ENCODE measurements at regions not wholly inside any gene's neighbourhood (a gene's known extent, or its start where the extent isn't known, plus 50 kb on each side); places are given as distances from the start of the nearest gene placed in this dataset.

DNA sequence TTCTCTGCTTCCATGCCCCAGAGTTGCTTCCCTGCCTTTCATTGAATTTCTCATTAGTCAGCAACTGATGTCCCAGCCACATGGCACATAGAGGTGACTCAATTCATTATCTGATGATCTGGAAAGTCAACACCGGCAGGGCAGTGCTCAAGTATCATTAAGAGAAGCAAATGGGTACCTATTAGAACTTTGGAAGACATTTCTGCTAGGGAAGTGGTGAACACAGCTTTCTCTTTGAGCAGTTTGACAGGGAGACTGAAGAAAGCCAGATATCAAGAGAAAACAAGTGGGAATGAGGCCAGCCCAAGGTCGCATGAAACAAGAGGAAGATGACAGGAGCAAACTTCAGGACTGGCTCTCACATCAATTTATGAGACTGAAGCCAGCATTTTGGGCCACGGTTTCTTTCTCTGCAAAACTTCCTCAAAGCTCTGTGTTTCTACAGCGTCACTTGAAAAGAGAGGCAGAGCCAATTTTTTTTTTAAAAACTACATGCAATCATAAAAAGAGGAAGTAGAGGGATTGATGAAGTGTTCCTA is 108.3 kb upstream of the RPS6KA3 start:
- DNase-seq (ENCODE audit: low read depth): no peak

DNA sequence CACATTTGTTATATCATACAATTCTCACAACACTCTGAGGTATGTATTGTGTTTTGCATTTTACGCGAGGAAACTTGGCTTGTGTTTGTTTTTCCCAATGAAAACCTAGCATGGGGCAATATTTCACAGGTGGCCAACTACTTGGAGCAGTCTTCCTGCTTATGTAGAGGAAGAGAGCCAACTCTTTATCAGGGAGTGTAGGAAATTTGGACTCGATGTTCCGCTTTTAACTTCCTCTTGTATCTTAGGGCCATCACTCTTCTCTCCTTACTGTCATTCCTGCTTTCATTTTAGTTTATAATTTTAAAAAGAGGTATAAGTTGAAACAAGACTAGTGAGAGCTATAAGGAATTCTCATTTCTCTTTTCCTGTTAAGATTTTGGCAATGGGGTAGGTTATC is 107.7 kb upstream of the RPS6KA3 start:
- no peak for DNase-seq (ENCODE audit: low read depth)

DNA sequence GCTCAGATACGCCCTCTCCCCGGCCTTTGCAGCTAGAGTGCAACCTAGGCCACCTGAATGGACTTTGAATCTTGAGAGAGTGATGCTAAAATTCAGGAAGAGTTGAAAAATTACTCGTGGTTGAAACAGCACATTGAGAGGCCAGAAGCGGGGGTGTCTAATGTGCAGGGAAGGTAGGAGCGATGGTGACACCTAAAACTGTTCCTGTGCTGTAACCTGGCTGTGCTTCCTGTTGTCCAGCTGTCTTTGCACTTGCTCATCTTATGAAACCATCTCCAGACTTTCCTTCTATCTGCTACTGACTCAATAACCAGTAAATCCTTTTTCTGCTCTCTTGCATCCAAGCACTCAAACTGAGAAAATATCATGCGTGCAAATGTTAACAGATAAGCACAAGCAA is 106.4 kb upstream of the RPS6KA3 start:
- no peak for DNase-seq (ENCODE audit: low read depth)

DNA sequence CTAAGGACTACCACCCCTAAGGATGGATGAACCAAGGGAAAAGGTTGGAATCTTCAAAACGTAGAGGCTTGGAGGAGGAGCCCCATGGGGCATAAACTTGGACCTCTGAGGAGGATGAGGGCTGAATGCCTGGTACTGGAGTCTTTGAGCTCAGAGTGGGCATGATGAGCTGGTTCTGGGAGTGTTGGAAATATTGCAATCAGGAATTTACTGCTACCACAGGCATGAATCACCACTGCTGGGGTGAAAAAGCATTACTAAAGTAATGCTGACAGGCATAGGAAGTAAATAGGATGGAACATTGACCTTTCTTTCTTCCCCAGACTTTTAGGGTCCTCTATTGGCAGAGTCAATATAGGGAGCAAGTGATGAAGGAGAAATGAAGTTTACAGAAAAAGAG is 105.8 kb upstream of the RPS6KA3 start:
- DNase-seq (ENCODE audit: low read depth): no peak

DNA sequence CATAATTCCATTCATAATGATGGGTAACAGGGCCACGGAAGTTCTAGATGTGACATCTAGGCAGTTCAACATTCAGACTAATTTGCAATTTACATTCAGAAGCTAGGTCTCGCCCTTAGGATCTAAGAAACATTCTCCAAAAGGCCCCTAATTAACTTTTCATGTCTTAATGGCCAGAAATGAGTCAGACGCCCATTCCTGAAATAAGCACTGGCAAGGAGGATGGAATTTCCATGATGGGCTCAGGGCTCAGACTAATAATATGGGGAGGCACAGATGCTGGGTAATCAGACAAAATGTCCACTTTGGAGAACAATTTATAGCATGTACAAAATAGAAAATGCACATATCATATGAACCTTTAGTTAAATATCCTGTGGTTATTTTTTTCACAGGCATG is 102.8 kb upstream of the RPS6KA3 start:
- no peak for DNase-seq (ENCODE audit: low read depth)

DNA sequence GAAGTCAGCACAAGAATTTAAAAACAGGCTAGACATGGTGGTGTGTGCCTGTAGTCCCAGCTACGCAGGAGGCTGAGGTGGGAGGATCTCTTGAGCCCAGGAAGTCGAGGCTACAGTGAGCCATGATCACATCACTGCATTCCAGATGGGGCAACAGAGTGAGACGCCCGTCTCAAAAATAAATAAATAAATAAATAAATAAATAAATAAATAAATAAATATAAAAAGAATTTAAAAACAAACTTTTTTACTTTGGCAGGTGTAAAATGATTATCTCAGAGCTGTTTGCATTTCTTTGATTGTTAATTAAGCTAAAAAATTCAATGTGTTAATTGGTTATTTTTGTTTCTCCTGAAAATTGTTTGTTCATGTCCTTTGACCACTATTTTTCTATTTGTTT is 97.5 kb upstream of the RPS6KA3 start:
- DNase-seq (ENCODE audit: low read depth): no peak

DNA sequence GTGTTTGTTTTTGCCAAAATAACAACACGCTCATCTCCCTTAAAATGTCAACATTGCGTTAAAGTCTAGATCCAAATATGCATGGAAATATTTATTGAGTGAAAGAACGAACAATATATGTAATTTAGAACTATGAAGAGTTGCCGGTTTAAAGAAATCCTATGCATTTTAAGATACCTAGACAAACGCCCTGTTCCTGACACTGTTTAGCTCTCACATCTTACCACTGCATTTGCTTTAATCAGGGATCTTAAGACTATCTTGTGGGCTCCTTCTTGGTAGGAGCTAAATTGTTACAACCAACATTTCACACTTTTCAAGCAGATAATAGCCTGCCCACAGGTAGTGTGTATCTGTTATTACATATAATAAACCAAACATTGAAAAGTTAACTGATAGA is 96.6 kb upstream of the RPS6KA3 start:
- no peak for DNase-seq (ENCODE audit: low read depth)

DNA sequence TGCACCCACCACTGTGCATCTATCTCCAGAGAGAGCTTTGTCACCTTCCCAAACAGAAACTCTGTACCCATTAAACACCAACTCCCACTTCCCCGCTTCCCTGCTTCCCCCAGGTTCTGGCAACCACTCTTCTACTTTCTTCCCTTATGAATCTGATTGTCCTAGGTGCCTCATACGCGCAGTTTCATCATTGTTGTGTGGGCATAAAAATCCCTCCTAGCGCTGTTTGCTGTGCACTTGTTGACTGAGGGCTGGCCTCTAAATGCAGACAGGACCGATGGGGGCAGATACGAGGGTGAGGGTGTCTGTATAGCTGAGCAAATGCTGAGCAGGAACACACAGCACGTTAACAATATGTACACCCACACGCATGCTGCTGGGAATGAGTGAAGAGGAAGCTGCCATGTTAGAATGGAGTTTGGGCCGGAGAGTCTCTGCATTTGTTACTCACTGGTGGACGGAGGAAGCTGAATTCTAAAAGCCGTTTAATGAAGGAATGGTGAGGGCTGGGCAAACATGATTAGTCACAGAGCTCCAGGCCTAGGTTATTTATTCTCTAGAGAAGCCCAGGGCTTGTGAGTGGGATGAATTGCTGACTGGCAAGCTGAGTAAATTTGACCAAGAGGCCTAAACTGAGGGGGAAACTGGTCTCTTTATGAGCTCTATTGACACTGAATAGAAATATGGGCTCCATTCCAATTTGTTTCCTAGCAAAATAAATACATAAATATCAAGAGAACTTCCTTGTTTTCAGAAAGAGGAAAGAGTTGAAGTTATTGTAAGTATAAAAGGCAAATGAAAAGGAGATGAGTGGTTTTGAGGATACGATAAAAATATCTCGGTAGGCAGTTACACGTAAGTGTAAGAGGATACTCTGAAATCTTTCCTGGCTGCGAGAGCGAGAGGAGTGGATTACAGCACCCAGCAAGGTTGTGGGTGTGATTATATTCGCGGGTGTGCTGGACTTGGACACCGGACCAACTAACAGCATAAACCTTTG is 95.9 kb upstream of the RPS6KA3 start:
- no peak for DNase-seq (ENCODE audit: low read depth)

DNA sequence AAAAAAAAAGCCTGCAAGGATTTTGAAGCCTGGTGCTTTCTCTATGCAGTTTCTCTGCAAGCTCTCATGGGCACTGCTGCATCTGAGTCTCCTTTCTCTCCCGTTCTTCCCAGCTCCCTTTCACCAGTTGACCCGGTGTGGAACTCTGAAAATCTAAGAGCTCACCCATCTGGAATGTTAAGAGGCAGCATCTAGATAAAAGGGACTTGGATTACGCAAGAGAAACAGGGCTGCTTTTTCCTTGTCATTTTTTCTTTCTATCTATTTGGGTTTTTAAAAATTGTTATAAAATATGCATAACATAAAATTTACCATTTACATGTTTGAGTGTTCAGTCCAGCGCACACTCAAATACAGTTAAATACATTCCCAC is 95.2 kb upstream of the RPS6KA3 start:
- DNase-seq (ENCODE audit: low read depth): no peak

DNA sequence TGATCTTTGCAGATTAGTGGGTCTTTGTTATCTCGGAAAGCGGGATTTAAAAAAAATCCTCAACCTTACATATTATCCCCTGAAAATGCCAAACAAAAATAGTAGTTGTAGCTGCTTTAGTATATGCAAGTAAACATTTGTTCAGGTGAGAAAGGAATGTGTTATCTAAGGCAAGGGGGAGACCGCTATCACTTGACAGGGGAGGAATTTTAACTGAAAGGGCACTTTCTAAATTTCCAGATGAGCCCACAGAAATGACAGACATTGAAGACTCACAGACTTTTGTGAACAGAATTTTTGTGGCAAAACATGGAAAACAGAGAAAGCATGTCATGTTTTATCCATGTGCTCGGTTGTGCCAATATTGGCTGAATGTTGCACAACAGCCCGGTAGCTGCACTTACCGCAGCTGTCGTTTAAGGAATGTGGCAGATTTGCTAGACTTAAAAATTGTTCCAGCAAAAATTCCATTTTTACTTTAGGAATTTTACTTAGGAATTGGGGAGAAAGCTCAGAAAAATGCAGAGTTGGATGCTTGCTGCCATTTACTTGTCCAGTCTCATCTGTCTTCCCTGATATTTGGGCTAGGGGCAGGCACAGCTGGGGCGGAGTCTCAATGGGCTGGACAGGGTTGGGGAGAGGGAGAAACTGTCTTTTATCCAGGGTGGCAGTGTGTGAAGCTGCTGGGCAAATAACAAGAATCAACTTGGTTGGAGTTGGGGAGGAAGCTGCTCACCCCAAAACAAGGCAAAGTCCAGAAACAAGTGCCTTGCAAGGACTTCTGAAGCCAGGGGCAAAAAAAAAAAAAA is 94.6 kb upstream of the RPS6KA3 start:
- DNase-seq (ENCODE audit: low read depth): no peak

DNA sequence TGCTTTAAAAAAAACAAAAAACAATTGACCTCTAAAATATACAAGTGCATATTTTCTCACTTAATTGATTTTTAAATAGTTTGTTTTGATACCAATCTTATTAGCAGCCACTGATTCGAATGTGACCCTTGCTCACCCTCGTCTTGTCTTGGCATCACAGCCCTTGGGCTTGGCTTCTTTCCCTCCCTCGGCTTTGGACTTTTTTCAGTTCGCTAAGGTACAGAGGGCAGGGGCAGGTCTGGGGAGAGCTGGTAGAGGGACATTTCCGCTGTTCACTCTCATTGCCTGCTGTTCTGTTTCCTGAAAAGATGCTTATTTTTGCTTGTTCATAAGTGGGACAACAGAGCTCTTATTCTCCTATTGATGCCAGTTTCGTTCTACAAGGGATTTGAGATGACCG is 88.5 kb upstream of the RPS6KA3 start:
- no peak for DNase-seq (ENCODE audit: low read depth)

DNA sequence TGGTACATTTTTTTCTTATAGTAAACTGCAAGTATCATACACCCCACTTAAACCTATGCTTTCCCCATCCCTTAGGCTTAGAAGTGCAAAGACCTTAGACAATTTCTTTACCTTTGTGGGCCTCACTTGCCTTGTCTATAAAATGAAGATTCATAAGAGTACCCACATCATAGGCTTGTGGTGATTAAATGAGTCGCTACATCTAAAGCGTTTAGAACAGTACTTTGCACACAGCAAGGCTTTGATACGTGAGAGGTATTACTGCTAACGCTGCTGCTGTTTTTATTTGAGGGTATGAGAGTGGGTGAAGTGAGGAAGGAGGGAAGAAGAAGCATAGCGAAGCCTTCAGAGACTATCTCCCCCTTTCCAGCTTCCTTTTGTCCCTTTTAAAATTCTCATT is 87.8 kb upstream of the RPS6KA3 start:
- DNase-seq (ENCODE audit: low read depth): no peak

DNA sequence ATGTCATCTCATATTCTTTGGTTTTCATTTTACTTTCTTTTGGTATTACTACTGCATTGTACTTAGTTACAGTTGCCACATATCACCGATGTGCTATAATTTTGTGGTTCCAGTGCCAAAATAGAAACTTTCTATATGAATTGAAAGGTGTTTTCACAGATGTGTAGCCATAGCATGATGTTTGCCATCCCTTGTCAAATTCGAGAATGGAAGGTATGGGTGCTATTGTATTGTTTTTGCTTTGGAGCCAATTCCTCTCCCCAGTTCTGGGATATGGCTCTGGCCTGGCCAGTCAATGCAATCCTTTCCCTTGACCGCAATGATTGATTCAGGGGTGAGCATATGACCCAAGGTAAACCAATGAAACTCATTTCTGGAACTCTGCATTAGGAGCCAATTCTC is 86.2 kb upstream of the RPS6KA3 start:
- no peak for DNase-seq (ENCODE audit: low read depth)

DNA sequence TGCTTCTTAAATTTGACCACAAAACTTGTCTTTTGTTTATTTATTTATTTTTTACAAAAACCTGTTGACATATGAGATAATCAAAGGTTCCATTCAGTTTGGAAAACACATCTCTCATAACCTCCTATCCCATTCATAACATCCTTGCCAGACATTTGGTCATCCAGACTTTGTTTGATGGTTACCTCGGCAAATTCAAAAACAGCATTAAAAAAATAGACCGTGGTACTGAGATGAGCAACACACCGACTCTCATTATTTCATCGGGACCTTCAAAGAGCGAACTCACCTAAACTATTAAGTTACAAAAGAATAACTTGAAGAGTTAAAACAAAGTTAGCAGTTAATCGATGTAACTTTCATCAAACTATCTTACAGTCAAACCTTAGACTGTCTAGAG is 85.8 kb upstream of the RPS6KA3 start:
- no peak for DNase-seq (ENCODE audit: low read depth)

DNA sequence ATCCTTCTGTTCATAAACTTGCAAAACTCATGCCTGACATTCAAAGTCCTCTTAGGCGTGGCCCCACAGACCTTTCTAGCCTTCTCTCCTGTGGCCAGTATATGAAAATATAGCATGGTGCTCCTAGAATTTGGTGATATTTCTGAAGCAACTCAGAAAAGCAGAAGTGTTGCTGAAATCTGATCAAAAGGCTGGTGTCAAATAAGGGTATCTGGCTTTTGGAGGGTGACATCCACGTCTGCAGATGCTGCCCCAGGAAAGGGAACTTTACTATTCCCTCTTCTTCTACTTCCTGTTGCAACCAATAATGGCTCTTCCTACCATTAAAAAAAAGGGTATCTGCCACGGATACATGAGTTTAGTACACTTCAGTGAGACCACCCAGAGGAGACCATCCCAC is 83.9 kb upstream of the RPS6KA3 start:
- DNase-seq (ENCODE audit: low read depth): no peak

DNA sequence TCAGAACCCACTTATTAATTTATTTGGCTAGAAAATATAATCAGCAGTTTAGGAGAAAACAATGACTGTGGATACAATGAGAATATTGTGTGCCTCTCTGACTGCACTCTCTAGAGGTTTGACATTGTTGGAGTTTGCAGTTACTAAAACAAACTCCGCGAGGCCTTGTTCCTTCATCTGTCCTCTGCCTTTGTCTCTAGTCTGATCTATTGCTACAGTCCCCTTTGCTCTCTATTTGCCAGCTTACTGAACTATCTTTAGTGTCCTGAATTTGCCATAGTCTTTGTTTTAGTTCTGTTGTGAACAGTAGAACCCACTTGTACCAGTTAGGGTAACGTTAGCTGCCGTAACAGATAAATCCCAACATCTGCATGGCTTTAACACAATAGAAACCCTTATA is 81.4 kb upstream of the RPS6KA3 start:
- DNase-seq (ENCODE audit: low read depth): no peak

DNA sequence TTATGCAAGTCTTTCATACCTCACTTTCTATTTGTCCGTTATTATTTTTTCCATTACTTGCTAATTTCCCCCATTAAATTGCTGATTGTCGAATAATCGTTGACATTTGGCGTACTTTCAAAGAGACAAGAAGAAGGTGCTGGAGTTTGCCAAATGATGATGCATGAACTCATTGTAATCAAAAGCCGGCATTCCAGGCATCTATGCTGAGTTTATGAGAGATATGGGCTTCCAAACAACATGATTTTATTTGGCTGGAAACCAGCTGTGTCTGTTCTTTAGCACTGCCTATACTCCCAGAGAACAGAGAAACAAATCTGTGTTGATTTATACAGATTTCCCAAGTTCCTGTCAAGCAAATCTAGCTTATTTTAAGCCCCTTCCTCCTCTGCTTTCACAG is 80.8 kb upstream of the RPS6KA3 start:
- DNase-seq (ENCODE audit: low read depth): no peak

DNA sequence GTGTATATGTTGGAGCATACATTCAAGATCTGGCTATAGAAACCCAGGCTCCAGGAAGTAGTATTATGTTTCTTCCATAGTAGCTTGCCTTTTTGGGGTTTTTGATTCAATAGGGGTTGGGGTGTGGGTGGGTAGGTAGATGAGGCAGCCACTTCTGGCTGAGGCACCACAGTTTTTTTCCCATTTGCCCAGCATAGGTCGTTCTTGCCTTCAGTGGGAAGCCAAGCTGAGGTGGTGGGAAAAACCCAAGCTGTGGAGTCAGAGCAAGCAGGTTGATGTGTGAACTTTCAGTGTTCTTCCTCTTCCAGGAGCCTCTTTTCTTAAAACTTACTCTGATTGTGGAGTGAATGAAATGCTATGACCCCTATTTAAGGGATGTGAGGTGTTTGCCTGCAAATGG is 67.0 kb upstream of the RPS6KA3 start:
- DNase-seq (ENCODE audit: low read depth): no peak

DNA sequence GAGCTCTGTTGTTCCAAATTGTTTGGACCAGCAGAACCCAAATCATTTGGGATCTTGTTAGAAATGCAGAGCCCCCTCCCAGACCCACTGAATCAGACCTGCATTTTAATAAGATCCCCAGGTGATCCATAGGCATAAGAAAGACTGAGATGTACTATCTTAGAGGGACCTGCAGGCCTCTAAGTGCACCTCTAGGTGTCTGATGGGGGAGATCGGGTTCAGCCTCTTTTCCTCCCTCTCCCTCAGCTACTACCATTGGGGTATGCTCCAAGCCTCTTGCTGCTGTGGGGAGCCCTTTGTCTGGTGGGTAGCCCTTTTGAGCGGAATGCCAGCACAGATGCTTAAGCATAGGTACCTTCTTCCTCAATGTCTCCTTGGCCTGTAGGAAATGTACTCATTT is 63.8 kb upstream of the RPS6KA3 start:
- no peak for DNase-seq (ENCODE audit: low read depth)

DNA sequence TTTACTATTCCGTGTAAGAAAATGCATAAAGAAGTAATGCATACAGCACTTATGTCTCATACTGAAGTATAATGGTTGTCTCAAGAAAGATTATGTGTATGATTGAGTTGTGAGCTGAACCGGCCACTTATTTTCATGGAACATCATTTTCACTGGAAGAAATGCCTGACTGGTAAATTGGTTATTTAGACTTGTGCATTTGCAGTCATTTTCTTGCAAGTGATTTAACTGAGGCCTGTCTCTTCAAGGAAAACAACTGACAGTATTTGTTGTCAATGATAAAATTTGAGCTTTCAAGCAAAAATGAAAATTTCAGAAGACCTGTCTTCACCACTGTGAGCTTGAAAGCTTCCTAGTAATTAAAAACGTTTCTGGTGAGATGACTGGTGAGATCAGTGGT is 62.7 kb upstream of the RPS6KA3 start:
- no peak for DNase-seq (ENCODE audit: low read depth)

DNA sequence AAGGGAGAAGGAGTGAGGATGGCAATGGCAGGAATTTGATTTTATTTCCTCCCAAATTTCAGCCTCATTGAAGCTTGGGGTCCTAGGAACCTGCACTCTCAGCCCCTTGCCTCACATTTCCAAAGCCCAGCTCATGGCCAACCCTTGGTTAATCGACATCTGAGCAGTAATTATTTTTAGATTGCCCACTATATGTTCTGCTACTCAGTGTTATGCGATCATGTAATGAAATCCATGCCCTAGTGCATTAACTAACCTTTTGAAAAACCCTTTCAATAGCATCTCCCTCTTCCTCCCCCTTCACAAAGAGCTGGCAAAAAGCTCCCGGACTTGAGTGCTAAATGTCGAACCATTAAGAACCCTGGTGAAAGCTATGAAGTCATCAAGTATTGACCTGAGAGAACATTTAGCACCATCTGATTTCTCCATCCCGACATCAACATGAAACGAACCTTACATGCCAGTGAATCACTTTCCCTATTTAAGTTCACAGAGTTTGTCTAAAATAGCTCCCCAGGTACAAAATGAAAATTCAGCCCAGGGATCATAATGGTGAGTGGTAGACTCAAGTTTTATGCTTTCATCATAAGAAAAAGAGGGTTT is 59.2 kb upstream of the RPS6KA3 start:
- DNase-seq (ENCODE audit: low read depth): no peak

DNA sequence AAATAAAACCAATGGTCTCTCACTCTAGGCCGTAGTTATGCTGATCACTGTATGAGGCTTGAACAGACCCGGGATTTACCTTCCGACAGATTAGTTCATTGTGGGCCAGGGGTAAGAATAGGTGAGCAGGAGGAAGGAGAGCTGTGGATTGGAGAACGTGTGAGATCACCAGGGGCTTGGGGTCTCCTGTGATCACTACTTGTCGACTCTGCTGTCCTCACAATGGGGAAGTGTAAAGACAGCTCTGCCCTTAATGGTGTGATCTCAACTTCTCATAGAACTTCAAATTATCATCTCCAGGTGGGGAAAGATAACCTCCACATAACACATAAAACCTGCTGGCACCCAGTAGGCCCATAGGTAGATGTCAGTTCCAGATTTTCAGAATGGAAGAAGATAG is 56.2 kb upstream of the RPS6KA3 start:
- DNase-seq (ENCODE audit: low read depth): no peak
